Kidney (tissue), 13 donors: ENCODE measurements at regions not wholly inside any gene's neighbourhood (a gene's known extent, or its start where the extent isn't known, plus 50 kb on each side); places are given as distances from the start of the nearest gene placed in this dataset.
"Not testable (repeated sequence)": the region's sequence is repeated elsewhere in the genome, so short reads cannot be mapped to it uniquely, and the experiment has no call there.

Experiments used
- DNase-seq, 5 donors: peaks; one replicate each; pipeline ENCODE4 v3.0.0-alpha.2; 2013 to 2020
- FAIRE-seq: peaks from 2 replicates; lab custom pipeline; 2012; peaks lifted over from hg19 to GRCh38; lab: Jason Lieb, UNC
- H3K27ac ChIP-seq, 2 donors: one replicate each; pipeline ENCODE4 v1.7.0; 2013; ENCODE audit warnings: low read depth in 2 of 2, low read length in 2 of 2, inconsistent platforms in 1 of 2
- H3K27me3 ChIP-seq: one replicate; pipeline ENCODE4 v1.7.1; 2013; ENCODE audit warnings: low read length, inconsistent platforms; ENCODE audit not compliant: control insufficient read depth, insufficient read depth
- H3K36me3 ChIP-seq, 3 donors: one replicate each; pipeline versions ENCODE4 v1.7.0 to v1.7.1; 2013; ENCODE audit warnings: low read length in 3 of 3, control low read depth in 1 of 3, inconsistent platforms in 1 of 3; ENCODE audit not compliant: insufficient read depth in 3 of 3, control insufficient read depth in 2 of 3
- H3K4me1 ChIP-seq, 3 donors: one replicate each; pipeline versions ENCODE4 v1.7.0 to v1.7.1; 2013; ENCODE audit warnings: low read length in 3 of 3, inconsistent platforms in 1 of 3, low read depth in 1 of 3; ENCODE audit not compliant: control insufficient read depth in 2 of 3, insufficient read depth in 2 of 3
- H3K4me3 ChIP-seq, 3 donors: one replicate each; pipeline versions ENCODE4 v1.7.0 to v1.8.1; 2013; ENCODE audit warnings: low read length in 3 of 3, control low read depth in 1 of 3, inconsistent platforms in 1 of 3
- H3K9ac ChIP-seq, 3 donors: one replicate each; pipeline versions ENCODE4 v1.7.0 to v1.7.1; 2013; ENCODE audit warnings: low read length in 3 of 3, control low read depth in 1 of 3, inconsistent platforms in 1 of 3
- H3K9me3 ChIP-seq, 3 donors: one replicate each; pipeline versions ENCODE4 v1.7.0 to v1.7.1; 2013; ENCODE audit warnings: low read length in 3 of 3, control low read depth in 1 of 3, inconsistent platforms in 1 of 3; ENCODE audit not compliant: control insufficient read depth in 2 of 3, insufficient read depth in 1 of 3
- CTCF ChIP-seq: IDR thresholded peaks from 3 replicates; pipeline ENCODE4 v1.5.1; 2012; ENCODE audit warnings: mild to moderate bottlenecking, moderate library complexity, borderline replicate concordance; ENCODE audit not compliant: insufficient read depth; ENCODE audit errors: extremely low read depth
- intact Hi-C: fragments of 100-400 bp; cut with DNase I; formaldehyde crosslinking; loops from one replicate; pipeline ENCODE4 v1.11.1; 2022
- donor health status: control.
- donor health status: control.
- donor health status: control.
- donor health status: control.
- donor health status: control.
- donor health status: DM: yes; HTN: yes; CAD: no.
- donor health status: Normal renal cell carcinoma (clear cell type).

DNA sequence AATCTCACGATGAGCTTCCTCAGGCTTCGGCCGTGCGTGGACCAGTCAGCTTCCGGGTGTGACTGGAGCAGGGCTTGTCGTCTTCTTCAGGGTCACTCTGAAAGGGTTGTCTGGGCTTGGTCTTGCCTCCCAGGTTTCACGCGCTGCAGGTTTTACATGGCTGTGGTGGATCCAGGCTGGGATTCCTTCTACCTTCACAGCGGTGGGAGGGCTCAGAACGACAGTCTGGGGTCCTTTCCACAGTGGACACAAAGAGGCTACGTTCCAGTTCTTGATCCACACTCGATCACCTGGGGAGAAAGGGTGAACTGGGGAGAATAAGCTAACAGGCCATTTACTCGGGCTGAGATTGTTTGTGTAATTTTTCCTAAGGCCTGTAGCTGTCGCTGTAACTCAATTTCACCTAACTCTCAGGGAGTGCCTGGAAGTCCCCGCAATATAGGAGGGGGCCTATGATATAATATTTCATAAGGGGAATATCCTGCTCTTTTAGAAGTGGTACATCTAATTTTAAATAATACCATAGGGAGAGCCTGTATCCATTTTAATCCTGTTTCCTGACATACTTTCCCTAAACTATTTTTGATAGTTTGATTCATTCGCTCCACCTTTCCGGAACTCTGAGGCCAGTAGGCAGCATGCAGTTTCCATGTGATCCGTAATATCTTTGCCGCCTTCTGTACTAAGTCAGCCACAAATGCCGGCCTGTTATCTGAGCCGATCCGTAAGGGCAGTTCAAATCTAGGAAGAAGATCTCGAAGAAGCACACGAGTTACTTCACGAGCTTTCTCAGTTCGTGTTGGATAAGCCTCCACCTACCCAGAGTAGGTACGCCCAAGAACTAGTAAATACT lies 97.4 kb upstream of the ZNF195 start:
- H3K9me3 ChIP-seq, H3K27me3 ChIP-seq, intact Hi-C loops, FAIRE-seq, DNase-seq, H3K36me3 ChIP-seq, H3K27ac ChIP-seq, H3K4me1 ChIP-seq: not testable (repeated sequence)
- H3K9ac ChIP-seq = peak overlapping the region in 1 of 3 donors; percentile 26
- peak overlapping the region in 1 of 3 donors; percentile 37 for H3K4me3 ChIP-seq

- H3K27me3 ChIP-seq, H3K4me3 ChIP-seq, H3K9ac ChIP-seq, H3K27ac ChIP-seq, H3K9me3 ChIP-seq, H3K36me3 ChIP-seq, H3K4me1 ChIP-seq, FAIRE-seq, intact Hi-C loops, DNase-seq: not testable (repeated sequence)
These were observed 90.0 kb upstream of the ZNF195 start for GRCh38 chr11:3468963-3469362.

DNA sequence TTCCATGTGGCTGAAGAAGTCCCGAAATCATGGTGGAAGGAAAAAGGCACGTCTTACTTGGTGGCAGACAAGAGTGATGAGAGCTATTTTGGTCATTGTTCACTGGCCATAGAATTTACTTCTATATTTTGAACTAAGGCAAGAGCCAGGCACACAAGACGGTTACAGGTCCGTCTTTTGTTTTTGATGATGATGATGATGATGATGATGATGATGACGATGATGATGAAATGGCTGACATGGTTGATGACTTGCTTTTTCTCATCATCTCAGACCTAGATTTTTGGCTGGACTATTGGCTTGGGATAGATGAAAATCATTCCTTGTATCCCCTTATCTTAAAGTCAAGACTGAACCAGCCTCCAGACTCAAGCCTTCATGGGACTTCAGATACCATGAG lies 88.7 kb upstream of the ZNF195 start:
- H3K4me1 ChIP-seq, H3K27ac ChIP-seq, H3K27me3 ChIP-seq, intact Hi-C loops, H3K9ac ChIP-seq, FAIRE-seq, H3K9me3 ChIP-seq, H3K36me3 ChIP-seq, H3K4me3 ChIP-seq, DNase-seq: not testable (repeated sequence)

DNA sequence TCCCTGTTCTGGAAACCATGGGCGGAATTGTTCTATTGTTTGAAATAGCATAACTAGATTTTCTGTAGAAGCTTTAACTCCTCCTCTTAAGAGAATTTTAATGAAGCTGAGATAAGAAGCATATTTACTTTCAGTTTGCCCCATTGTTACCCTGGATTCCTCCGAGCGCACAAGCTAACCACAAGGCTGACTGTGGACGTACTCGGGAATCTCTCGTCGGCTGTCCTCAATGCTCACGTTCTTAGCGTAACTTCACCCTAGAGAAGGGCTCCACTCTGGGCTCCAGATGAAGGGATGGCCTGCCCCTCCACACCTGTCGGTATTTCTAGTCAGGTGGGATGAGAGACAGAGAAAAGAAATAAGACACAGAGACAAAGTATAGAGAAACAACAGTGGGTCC lies 76.7 kb upstream of the ZNF195 start:
- DNase-seq, H3K4me3 ChIP-seq, H3K4me1 ChIP-seq, H3K27ac ChIP-seq, FAIRE-seq, H3K36me3 ChIP-seq, H3K9ac ChIP-seq, intact Hi-C loops, H3K9me3 ChIP-seq, H3K27me3 ChIP-seq: not testable (repeated sequence)

- intact Hi-C loops, H3K4me3 ChIP-seq, H3K27me3 ChIP-seq, H3K9me3 ChIP-seq, H3K36me3 ChIP-seq, H3K27ac ChIP-seq, H3K9ac ChIP-seq, H3K4me1 ChIP-seq: not testable (repeated sequence)
- peak; percentile 57 for FAIRE-seq
- peak; percentile 48 for TF ChIP-seq CTCF
- DNase-seq = peak in 4 of 5 donors; percentile 28 to 67 (median 44)
These were observed 75.9 kb upstream of the ZNF195 start for GRCh38 chr11:3454844-3455243.

DNA sequence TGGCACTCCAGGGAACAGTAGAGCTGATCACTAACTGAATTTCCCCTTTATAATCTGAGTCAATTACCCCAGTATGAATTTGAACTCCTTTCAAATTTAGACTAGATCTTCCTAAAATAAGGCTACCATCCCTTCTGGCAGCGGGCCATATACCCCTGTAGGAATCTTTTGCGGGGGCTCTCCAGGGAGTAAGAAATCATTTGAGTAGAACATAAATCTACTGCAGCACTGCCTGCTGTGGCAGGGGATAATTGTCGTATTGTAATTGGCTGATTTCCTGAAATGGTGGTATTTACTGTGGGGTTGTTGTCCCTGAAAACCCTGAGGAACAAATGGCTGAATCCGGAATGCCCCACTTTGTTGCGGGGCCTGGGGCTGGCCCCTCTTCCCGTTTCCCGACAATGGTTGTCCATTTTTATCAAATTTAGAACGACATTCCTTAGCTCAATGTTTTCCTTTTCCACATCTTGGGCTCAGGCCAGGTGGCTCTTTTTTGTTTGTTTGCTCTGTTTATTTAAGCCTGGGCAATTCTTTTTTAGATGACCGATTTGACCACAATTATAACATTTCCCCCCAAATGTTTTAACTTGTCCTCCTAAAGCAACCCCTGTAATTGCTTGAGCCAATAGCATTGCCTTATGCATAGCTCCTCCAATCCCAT lies 74.8 kb upstream of the ZNF195 start:
- DNase-seq, intact Hi-C loops, H3K9ac ChIP-seq, H3K4me1 ChIP-seq, H3K4me3 ChIP-seq, H3K9me3 ChIP-seq, H3K36me3 ChIP-seq, H3K27ac ChIP-seq, FAIRE-seq, H3K27me3 ChIP-seq: not testable (repeated sequence)

GRCh38 chr11:3450822-3451221 lies 71.9 kb upstream of the ZNF195 start:
- DNase-seq, H3K9ac ChIP-seq, H3K27me3 ChIP-seq, FAIRE-seq, H3K4me3 ChIP-seq, H3K4me1 ChIP-seq, H3K9me3 ChIP-seq, H3K36me3 ChIP-seq, intact Hi-C loops, H3K27ac ChIP-seq: not testable (repeated sequence)
